Neutrophil (primary cell): ENCODE measurements at regions not wholly inside any gene's neighbourhood (a gene's known extent, or its start where the extent isn't known, plus 50 kb on each side); places are given as distances from the start of the nearest gene placed in this dataset.

ENCODE experiments used
- H3K27ac ChIP-seq: fragments of 200-600 bp; sonication (generic); 2 replicates; pipeline ENCODE4 v1.5.1; 2016; ENCODE audit warnings: mild to moderate bottlenecking, moderate library complexity
- H3K27me3 ChIP-seq: fragments of 200-600 bp; sonication (generic); 2 replicates; pipeline ENCODE4 v1.6.0; 2016; ENCODE audit warnings: mild to moderate bottlenecking
- H3K36me3 ChIP-seq: fragments of 200-600 bp; sonication (generic); 2 replicates; pipeline ENCODE4 v1.5.1; 2017
- H3K4me1 ChIP-seq, 2 experiments: fragments of 200-600 bp in 1 of 2; sonication (generic) in 1 of 2; 1 replicate in 1 of 2; 2 replicates in 1 of 2; pipeline versions ENCODE4 v1.5.1 to v1.6.1; 2013 to 2016; ENCODE audit warnings: low read depth in 1 of 2, low read length in 1 of 2, mild to moderate bottlenecking in 1 of 2, moderate library complexity in 1 of 2; ENCODE audit not compliant: control insufficient read depth in 1 of 2, insufficient read depth in 1 of 2
- H3K4me3 ChIP-seq, 2 experiments: fragments of 200-600 bp in 1 of 2; sonication (generic) in 1 of 2; 1 replicate in 1 of 2; 2 replicates in 1 of 2; pipeline ENCODE4 v1.5.1; 2013 to 2016; ENCODE audit warnings: low read depth in 1 of 2, low read length in 1 of 2, mild to moderate bottlenecking in 1 of 2, moderate library complexity in 1 of 2
- H3K9me3 ChIP-seq: fragments of 200-600 bp; sonication (generic); 2 replicates; pipeline ENCODE4 v1.5.1; 2016
- TF ChIP-seq, protein P1 (sequence below): fragments of 200-600 bp; sonication (generic); IDR thresholded peaks from 2 replicates; pipeline ENCODE4 v1.5.1; 2016; ENCODE audit warnings: antibody characterized with exemption

DNA sequence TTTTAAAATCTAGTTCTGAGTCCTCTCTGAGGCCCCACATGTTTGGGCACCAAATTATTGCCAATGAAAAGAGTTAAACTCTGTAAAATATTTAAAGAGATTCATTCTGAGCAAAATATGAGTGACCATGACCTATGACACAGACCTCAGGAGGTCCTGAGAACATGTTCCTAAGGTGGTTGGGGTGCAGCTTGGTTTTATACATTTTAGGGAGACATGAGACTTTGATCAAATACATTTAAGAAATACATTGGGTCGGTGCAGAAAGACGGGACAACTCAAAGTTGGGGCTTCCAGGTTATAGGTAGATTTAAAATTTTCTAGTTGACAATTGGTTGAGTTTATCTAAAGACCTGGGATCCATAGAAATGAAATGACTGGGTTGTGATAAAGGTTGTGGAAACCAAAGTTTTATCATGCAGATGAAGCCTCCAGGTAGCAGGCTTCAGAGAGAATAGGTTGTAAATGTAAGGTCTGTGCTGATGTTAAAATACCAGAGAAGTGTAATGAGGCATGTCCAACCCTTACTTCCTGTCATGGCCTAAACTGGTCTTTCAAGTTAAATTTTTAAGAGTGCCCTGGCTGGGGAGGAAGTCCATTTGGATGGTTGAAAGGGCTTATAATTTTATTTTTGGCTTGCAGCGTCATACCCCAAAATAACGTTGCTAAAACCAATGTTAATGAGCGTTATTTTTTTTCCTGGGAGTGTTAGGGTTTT lies 274.9 kb downstream of the NUF2 start:
- Histone ChIP-seq H3K4me1 (no peaks in the 10 kb centered on the region), H3K27ac (no peak overlapping the region), H3K36me3 (no peaks in the 10 kb centered on the region), H3K27me3 (no peaks in the 10 kb centered on the region), H3K9me3 (no peaks in the 10 kb centered on the region), H3K4me3 (no peak overlapping the region)
- TF ChIP-seq, protein P1, sequence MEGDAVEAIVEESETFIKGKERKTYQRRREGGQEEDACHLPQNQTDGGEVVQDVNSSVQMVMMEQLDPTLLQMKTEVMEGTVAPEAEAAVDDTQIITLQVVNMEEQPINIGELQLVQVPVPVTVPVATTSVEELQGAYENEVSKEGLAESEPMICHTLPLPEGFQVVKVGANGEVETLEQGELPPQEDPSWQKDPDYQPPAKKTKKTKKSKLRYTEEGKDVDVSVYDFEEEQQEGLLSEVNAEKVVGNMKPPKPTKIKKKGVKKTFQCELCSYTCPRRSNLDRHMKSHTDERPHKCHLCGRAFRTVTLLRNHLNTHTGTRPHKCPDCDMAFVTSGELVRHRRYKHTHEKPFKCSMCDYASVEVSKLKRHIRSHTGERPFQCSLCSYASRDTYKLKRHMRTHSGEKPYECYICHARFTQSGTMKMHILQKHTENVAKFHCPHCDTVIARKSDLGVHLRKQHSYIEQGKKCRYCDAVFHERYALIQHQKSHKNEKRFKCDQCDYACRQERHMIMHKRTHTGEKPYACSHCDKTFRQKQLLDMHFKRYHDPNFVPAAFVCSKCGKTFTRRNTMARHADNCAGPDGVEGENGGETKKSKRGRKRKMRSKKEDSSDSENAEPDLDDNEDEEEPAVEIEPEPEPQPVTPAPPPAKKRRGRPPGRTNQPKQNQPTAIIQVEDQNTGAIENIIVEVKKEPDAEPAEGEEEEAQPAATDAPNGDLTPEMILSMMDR, result no peak

DNA sequence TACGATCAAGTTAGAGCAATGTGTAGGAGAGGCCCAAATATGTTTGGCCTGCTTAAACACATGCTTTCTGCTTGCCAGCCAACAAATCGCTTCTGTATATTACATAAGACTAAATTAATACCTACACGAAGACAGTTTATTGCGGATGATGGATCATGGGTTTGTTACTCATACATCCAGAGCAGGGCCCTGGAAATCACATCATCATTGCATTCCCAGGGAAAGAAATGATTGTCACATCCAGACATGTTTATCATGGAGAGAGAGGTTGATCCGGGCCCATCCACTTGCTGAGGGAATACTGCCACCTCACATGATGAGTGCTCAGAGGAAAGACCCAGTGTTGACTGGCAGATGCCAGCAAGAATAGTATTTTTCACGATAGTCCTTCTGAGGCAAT lies 282.6 kb downstream of the NUF2 start:
- Histone ChIP-seq H3K4me3 (no peak overlapping the region), H3K27me3 (no peaks in the 10 kb centered on the region), H3K27ac (no peak overlapping the region), H3K36me3 (no peaks in the 10 kb centered on the region), H3K4me1 (no peaks in the 10 kb centered on the region), H3K9me3 (no peaks in the 10 kb centered on the region)
- TF ChIP-seq, protein P1, result no peak

DNA sequence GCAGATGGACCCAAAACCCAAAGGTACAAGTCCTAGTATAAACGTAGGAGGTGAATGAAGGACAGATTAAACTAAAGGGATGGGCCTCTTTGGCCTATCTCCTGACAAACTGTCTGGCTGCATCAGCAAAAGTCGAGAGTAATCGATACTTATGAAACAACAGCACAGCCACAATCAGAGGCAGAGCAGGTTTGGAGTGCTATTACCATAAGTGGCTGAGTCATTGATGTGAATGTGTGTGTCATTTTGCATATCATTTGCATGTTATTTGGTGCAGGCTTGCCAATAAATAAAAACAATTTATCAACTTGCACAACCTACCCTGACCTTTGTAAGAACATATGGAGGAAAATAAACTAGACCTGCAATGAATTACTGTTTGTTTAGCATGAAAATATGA lies 283.1 kb downstream of the NUF2 start:
- no peaks in the 10 kb centered on the region for H3K9me3 ChIP-seq
- H3K27ac ChIP-seq, result no peak overlapping the region
- H3K4me3 ChIP-seq, result no peak overlapping the region
- no peaks in the 10 kb centered on the region for H3K36me3 ChIP-seq
- no peaks in the 10 kb centered on the region for H3K27me3 ChIP-seq
- TF ChIP-seq, protein P1, result no peak
- no peaks in the 10 kb centered on the region for H3K4me1 ChIP-seq

DNA sequence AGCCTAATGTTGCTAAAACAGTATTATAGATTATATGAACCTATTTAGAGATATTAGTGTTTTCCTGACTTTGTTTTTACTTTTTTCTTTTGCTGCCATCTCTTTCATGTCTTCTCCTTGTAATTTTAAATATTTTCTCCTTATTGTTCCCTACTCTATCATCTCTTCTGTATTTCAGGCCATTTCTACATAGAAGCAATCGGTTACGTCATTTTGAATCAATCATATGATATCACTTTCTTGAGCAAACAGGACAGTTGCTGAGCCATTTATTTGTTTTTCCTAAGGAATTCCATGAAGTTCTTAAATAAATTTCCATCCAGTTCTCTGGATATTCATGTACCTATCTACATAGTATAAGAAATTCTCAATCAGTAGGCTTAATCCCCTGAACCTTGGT lies 287.2 kb downstream of the NUF2 start:
- H3K9me3 ChIP-seq, result no peaks in the 10 kb centered on the region
- TF ChIP-seq, protein P1, result no peak
- H3K36me3 ChIP-seq, result no peaks in the 10 kb centered on the region
- no peaks in the 10 kb centered on the region for H3K27me3 ChIP-seq
- no peak overlapping the region for H3K4me3 ChIP-seq
- H3K27ac ChIP-seq, result no peak overlapping the region
- H3K4me1 ChIP-seq, result no peaks in the 10 kb centered on the region

DNA sequence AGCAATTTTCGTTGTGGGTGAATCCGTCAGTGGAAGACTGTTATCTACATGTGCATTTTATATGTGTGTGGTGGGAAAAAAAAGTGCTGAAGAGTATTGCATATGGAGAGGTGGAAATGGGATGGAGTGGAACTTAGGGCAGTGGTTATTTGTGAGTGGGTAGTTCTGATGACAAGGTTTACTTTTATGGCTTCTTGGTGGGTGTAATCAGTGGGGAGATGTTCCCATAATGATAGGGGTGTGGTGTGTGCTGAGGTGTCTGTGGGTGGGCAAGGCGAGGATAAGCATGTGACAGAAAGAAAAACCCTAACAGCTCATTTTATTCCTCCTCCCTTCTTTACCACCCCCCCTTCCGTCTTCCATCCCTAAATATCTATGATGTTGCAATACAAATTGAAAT lies 288.1 kb downstream of the NUF2 start:
- TF ChIP-seq, protein P1, result no peak
- H3K36me3 ChIP-seq, result no peaks in the 10 kb centered on the region
- no peak overlapping the region for H3K27ac ChIP-seq
- H3K4me1 ChIP-seq, result no peaks in the 10 kb centered on the region
- H3K9me3 ChIP-seq, result no peaks in the 10 kb centered on the region
- H3K4me3 ChIP-seq, result no peak overlapping the region
- no peaks in the 10 kb centered on the region for H3K27me3 ChIP-seq
